GM04504 (cell line): ENCODE measurements at regions not wholly inside any gene's neighbourhood (a gene's known extent, or its start where the extent isn't known, plus 50 kb on each side); places are given as distances from the start of the nearest gene placed in this dataset.

Source experiments
- DNase-seq: peaks from one replicate; pipeline ENCODE4 v3.0.0-alpha.2; 2012; ENCODE audit warnings: low read depth

GRCh38 chr13:82698383-82698782 is 1183.9 kb downstream of the SLITRK1 start:
- no peak for DNase-seq

- no peak for DNase-seq
Observed at GRCh38 chr13:82693607-82694006, 1188.7 kb downstream of the SLITRK1 start.

GRCh38 chr13:82688400-82688994 is 1193.8 kb downstream of the SLITRK1 start:
- DNase-seq, result no peak

- DNase-seq, result no peak
Observed at GRCh38 chr13:82687884-82688283, 1194.4 kb downstream of the SLITRK1 start.

- DNase-seq, result no peak
Observed at GRCh38 chr13:82681535-82681934, 1200.7 kb downstream of the SLITRK1 start.

- no peak for DNase-seq
Observed at GRCh38 chr13:82678052-82678451, 1204.2 kb downstream of the SLITRK1 start.

GRCh38 chr13:82675024-82675423 is 1207.2 kb downstream of the SLITRK1 start:
- DNase-seq, result no peak

GRCh38 chr13:82674546-82674945 is 1207.7 kb downstream of the SLITRK1 start:
- no peak for DNase-seq

GRCh38 chr13:82672248-82672647 is 1210.0 kb downstream of the SLITRK1 start:
- no peak for DNase-seq

- no peak for DNase-seq
Observed at GRCh38 chr13:82664183-82664582, 1218.1 kb downstream of the SLITRK1 start.

- no peak for DNase-seq
Observed at GRCh38 chr13:82661126-82661525, 1221.1 kb downstream of the SLITRK1 start.

GRCh38 chr13:82658811-82659210 is 1223.5 kb downstream of the SLITRK1 start:
- no peak for DNase-seq

GRCh38 chr13:82657471-82657870 is 1224.8 kb downstream of the SLITRK1 start:
- no peak for DNase-seq

- no peak for DNase-seq
Observed at GRCh38 chr13:82654861-82655855, 1227.1 kb downstream of the SLITRK1 start.

- DNase-seq, result no peak
Observed at GRCh38 chr13:82654143-82654542, 1228.1 kb downstream of the SLITRK1 start.

GRCh38 chr13:82647540-82647939 is 1234.7 kb downstream of the SLITRK1 start:
- DNase-seq, result no peak

GRCh38 chr13:82636119-82636518 is 1246.2 kb downstream of the SLITRK1 start:
- no peak for DNase-seq

GRCh38 chr13:82634946-82635345 is 1247.3 kb downstream of the SLITRK1 start:
- no peak for DNase-seq

- no peak for DNase-seq
Observed at GRCh38 chr13:82627183-82627582, 1255.1 kb downstream of the SLITRK1 start.

- DNase-seq, result no peak
Observed at GRCh38 chr13:82625717-82626116, 1256.6 kb downstream of the SLITRK1 start.

- no peak for DNase-seq
Observed at GRCh38 chr13:82615043-82615442, 1267.2 kb downstream of the SLITRK1 start.

- no peak for DNase-seq
Observed at GRCh38 chr13:82614086-82614485, 1268.2 kb downstream of the SLITRK1 start.

GRCh38 chr13:82606008-82606407 is 1276.3 kb downstream of the SLITRK1 start:
- DNase-seq, result no peak
